NCI-H345 treated with DMSO at 0.1 percent for 48 hours (cell line): ENCODE measurements at regions not wholly inside any gene's neighbourhood (a gene's known extent, or its start where the extent isn't known, plus 50 kb on each side); places are given as distances from the start of the nearest gene placed in this dataset.
A peak's percentile ranks its signal among the peaks of the same experiment; 100 is the strongest.
"Not testable (repeated sequence)": the region's sequence is repeated elsewhere in the genome, so short reads cannot be mapped to it uniquely, and the experiment has no call there.

ENCODE experiments used
- DNase-seq: peaks from one replicate; lab custom pipeline; 2025; ENCODE audit not compliant: unreplicated experiment; lab: John Stamatoyannopoulos, UW

GRCh38 chr2:107430006-107430405 is 396.7 kb upstream of the RGPD4 start:
- DNase-seq, result no peak

- DNase-seq, result no peak
These were observed 396.0 kb upstream of the RGPD4 start for GRCh38 chr2:107430596-107431266.

GRCh38 chr2:107436281-107436680 is 390.4 kb upstream of the RGPD4 start:
- DNase-seq, result no peak

GRCh38 chr2:107437265-107437664 is 389.4 kb upstream of the RGPD4 start:
- no peak for DNase-seq

GRCh38 chr2:107437807-107438206 is 388.9 kb upstream of the RGPD4 start:
- no peak for DNase-seq

- no peak for DNase-seq
These were observed 378.5 kb upstream of the RGPD4 start for GRCh38 chr2:107448160-107448559.

- DNase-seq, result no peak
These were observed 365.4 kb upstream of the RGPD4 start for GRCh38 chr2:107461301-107461700.

- no peak for DNase-seq
These were observed 364.5 kb upstream of the RGPD4 start for GRCh38 chr2:107462181-107462580.

GRCh38 chr2:107466241-107466640 is 360.5 kb upstream of the RGPD4 start:
- no peak for DNase-seq

GRCh38 chr2:107466984-107467773 is 359.5 kb upstream of the RGPD4 start:
- DNase-seq, result no peak

GRCh38 chr2:107469437-107469995 is 357.2 kb upstream of the RGPD4 start:
- DNase-seq, result no peak

- no peak for DNase-seq
These were observed 353.5 kb upstream of the RGPD4 start for GRCh38 chr2:107473150-107473549.

- no peak for DNase-seq
These were observed 350.8 kb upstream of the RGPD4 start for GRCh38 chr2:107475859-107476258.

GRCh38 chr2:107502539-107502938 is 324.2 kb upstream of the RGPD4 start:
- peak; percentile 49 for DNase-seq

GRCh38 chr2:107511970-107512789 is 314.5 kb upstream of the RGPD4 start:
- peak; percentile 95 for DNase-seq

- DNase-seq, result no peak
These were observed 301.3 kb upstream of the RGPD4 start for GRCh38 chr2:107525406-107525805.

GRCh38 chr2:107529146-107529545 is 297.5 kb upstream of the RGPD4 start:
- DNase-seq, result no peak

GRCh38 chr2:107530046-107530445 is 296.6 kb upstream of the RGPD4 start:
- no peak for DNase-seq

GRCh38 chr2:107534926-107535325 is 291.8 kb upstream of the RGPD4 start:
- DNase-seq, result no peak

GRCh38 chr2:107535905-107536689 is 290.6 kb upstream of the RGPD4 start:
- DNase-seq, result not testable (repeated sequence)

- DNase-seq, result no peak
These were observed 284.4 kb upstream of the RGPD4 start for GRCh38 chr2:107542314-107542740.
